ENCODE measurements at regions not wholly inside any gene's neighbourhood (a gene's known extent, or its start where the extent isn't known, plus 50 kb on each side); places are given as distances from the start of the nearest gene placed in this dataset.

DNA sequence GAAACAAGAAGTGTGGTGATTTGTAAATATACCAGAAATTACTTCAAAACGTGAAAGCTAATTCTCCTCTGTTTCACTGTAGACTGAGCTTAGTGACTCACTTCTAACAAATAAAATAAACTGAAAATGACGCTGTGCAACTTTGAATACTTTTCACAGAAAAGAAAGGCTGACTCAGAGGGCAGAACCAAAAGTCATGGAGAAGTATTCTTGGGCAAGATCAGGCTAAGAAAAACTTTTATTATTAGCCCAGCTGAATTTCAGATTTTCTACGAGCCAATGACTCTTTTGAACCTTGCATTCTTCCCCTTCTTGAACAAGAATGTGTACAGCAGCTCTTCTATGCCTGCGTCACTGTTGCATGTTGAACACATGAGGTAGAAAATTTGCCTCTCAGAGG lies 527.3 kb upstream of the GHITM start:
- no peak for DNase-seq

GRCh38 chr10:83612746-83613145 lies 526.6 kb upstream of the GHITM start:
- DNase-seq = no peak
- no peak overlapping the region for H3K27ac ChIP-seq
- 29 to 39% (median 34%) methylated on average over 2 of the region's 2 CpGs for whole genome bisulfite sequencing, 5 donors
- no peaks in the 10 kb centered on the region for H3K36me3 ChIP-seq
- no peak for TF ChIP-seq POLR2AphosphoS5 (IDR thresholded peaks at IDR 0.05)
- TF ChIP-seq EP300 (IDR thresholded peaks at IDR 0.05) = no peak
- TF ChIP-seq CTCF (IDR thresholded peaks at IDR 0.05) = no peak
- H3K4me1 ChIP-seq = no peaks in the 10 kb centered on the region
- H3K27me3 ChIP-seq = no peaks in the 10 kb centered on the region
- H3K4me3 ChIP-seq = no peak overlapping the region
- no peaks in the 10 kb centered on the region for H3K9me3 ChIP-seq
- intact Hi-C loops (cut with DNase I; ENCODE audit: low total_unique reads) = no loop called here

More for the DNA sequence above, 527.3 kb upstream of the GHITM start:
- H3K4me1 ChIP-seq = no peaks in the 10 kb centered on the region
- H3K9me3 ChIP-seq = no peaks in the 10 kb centered on the region
- H3K27ac ChIP-seq = no peak overlapping the region
- H3K4me3 ChIP-seq = no peak overlapping the region
- H3K27me3 ChIP-seq = no peaks in the 10 kb centered on the region
- 54 to 62% (median 60%) methylated on average over 4 of the region's 4 CpGs for WGBS, 5 donors
- intact Hi-C loops (cut with DNase I; ENCODE audit: low total_unique reads) = no loop called here
- no peaks in the 10 kb centered on the region for H3K36me3 ChIP-seq
- TF ChIP-seq CTCF (IDR thresholded peaks at IDR 0.05) = no peak
- TF ChIP-seq EP300 (IDR thresholded peaks at IDR 0.05) = no peak
- TF ChIP-seq POLR2AphosphoS5 (IDR thresholded peaks at IDR 0.05) = no peak
- TF ChIP-seq POLR2A (IDR thresholded peaks at IDR 0.05) = no peak

DNA sequence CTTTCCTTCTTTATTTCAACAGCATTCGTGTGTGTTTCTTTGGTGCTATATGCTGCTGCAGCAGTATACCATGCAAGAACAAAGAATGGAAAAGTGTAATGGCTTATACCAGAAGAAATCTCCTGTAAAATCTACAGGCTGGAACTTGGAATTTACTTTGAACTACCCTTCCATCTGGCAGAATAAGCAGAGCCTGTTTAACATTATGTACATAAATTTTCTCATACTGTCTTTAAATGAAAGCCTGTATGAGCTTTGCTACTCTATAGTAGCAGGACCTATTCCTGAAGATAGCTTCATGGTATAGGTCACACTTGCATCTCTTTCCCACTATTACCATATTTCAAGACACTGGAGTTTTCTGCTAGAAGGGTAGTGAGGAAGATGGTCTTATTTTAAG lies 522.1 kb upstream of the GHITM start:
- Histone ChIP-seq H3K9me3 (no peaks in the 10 kb centered on the region), H3K27me3 (no peaks in the 10 kb centered on the region), H3K27ac (no peak overlapping the region), H3K4me1 (no peaks in the 10 kb centered on the region), H3K36me3 (no peaks in the 10 kb centered on the region), H3K4me3 (no peak overlapping the region)
- no peak for DNase-seq
- WGBS, 5 donors = 61 to 86% (median 70%) methylated on average over 1 of the region's 1 CpG
- TF ChIP-seq POLR2AphosphoS5 (IDR thresholded peaks at IDR 0.05) (no peak), EP300 (IDR thresholded peaks at IDR 0.05) (no peak), CTCF (IDR thresholded peaks at IDR 0.05) (no peak), POLR2A (IDR thresholded peaks at IDR 0.05) (no peak)
- intact Hi-C loops (cut with DNase I; ENCODE audit: low total_unique reads) = no loop called here

GRCh38 chr10:83617692-83618545 lies 521.4 kb upstream of the GHITM start:
- no peaks in the 10 kb centered on the region for H3K36me3 ChIP-seq
- H3K4me1 ChIP-seq = no peaks in the 10 kb centered on the region
- H3K27me3 ChIP-seq = no peaks in the 10 kb centered on the region
- H3K27ac ChIP-seq = no peak overlapping the region
- intact Hi-C loops (cut with DNase I; ENCODE audit: low total_unique reads) = no loop called here
- H3K4me3 ChIP-seq = no peak overlapping the region
- no peak for TF ChIP-seq EP300 (IDR thresholded peaks at IDR 0.05)
- no peak for TF ChIP-seq POLR2AphosphoS5 (IDR thresholded peaks at IDR 0.05)
- no peak for TF ChIP-seq POLR2A (IDR thresholded peaks at IDR 0.05)
- TF ChIP-seq CTCF (IDR thresholded peaks at IDR 0.05) = no peak
- WGBS, 5 donors = 25 to 32% (median 30%) methylated on average over 5 of the region's 5 CpGs
- DNase-seq = peak in 1 of 2 donors; percentile 3
- no peaks in the 10 kb centered on the region for H3K9me3 ChIP-seq
